Mammary epithelial cell (primary cell): ENCODE measurements at regions not wholly inside any gene's neighbourhood (a gene's known extent, or its start where the extent isn't known, plus 50 kb on each side); places are given as distances from the start of the nearest gene placed in this dataset.

Experiments used
- EZH2 ChIP-seq: IDR thresholded peaks from 2 replicates; pipeline ENCODE4 v1.6.1; 2012; ENCODE audit warnings: low read length, inconsistent platforms, borderline replicate concordance
- TF ChIP-seq, protein P1 (sequence below), 2 donors: IDR thresholded peaks in 1 of 2; conservative IDR thresholded peaks in 1 of 2; 2 replicates each; pipeline ENCODE4 v1.5.1; 2011 to 2012; ENCODE audit warnings: inconsistent platforms in 2 of 2, low read length in 2 of 2, mild to moderate bottlenecking in 2 of 2, control low read depth in 1 of 2, low read depth in 1 of 2; ENCODE audit not compliant: insufficient read depth in 1 of 2; ENCODE audit errors: extremely low read depth in 1 of 2

DNA sequence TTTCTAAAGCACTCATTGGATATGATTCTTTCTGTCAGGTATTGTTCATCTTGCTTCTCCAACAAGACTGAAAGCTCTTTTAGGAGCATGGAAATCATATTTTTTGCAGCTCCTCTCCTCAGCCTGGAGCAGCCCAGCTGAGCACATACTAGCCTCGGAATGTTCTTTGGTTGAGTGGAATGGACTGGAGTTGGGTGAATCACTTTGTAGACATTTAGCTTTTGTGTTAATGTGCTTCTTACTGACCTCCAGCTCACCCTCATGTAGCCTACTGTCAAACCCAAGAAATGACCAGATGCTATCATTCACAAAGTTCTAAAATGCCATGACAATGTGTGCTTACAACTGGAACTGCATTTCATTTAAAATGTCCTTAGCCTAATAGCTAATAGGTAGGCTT is 161.1 kb downstream of the NUAK1 start:
- TF ChIP-seq, protein P1, sequence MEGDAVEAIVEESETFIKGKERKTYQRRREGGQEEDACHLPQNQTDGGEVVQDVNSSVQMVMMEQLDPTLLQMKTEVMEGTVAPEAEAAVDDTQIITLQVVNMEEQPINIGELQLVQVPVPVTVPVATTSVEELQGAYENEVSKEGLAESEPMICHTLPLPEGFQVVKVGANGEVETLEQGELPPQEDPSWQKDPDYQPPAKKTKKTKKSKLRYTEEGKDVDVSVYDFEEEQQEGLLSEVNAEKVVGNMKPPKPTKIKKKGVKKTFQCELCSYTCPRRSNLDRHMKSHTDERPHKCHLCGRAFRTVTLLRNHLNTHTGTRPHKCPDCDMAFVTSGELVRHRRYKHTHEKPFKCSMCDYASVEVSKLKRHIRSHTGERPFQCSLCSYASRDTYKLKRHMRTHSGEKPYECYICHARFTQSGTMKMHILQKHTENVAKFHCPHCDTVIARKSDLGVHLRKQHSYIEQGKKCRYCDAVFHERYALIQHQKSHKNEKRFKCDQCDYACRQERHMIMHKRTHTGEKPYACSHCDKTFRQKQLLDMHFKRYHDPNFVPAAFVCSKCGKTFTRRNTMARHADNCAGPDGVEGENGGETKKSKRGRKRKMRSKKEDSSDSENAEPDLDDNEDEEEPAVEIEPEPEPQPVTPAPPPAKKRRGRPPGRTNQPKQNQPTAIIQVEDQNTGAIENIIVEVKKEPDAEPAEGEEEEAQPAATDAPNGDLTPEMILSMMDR (conservative IDR thresholded peaks at IDR 0.05 in 1 of 2, IDR thresholded peaks at IDR 0.05 in 1 of 2; ENCODE audit: extremely low read depth in 1 of 2, insufficient read depth in 1 of 2, low read depth in 1 of 2, low read length in 2 of 2) = no peak
- TF ChIP-seq EZH2 = no peak
